Transverse colon (tissue), 4 donors: ENCODE measurements at regions not wholly inside any gene's neighbourhood (a gene's known extent, or its start where the extent isn't known, plus 50 kb on each side); places are given as distances from the start of the nearest gene placed in this dataset.

Experiments used
- DNase-seq: peaks from one replicate; pipeline ENCODE4 v3.0.0-alpha.2; 2019
- H3K27ac ChIP-seq, 4 donors: fragments of 200-600 bp; sonication (generic); 2 replicates each; pipeline ENCODE4 v1.5.1; 2016 to 2018; ENCODE audit warnings: inconsistent platforms in 4 of 4
- H3K27me3 ChIP-seq: fragments of 200-600 bp; sonication (generic); 2 replicates; pipeline ENCODE4 v1.5.1; 2017; ENCODE audit warnings: inconsistent platforms
- H3K36me3 ChIP-seq, 4 donors: fragments of 200-600 bp; sonication (generic); 2 replicates each; pipeline ENCODE4 v1.5.1; 2017 to 2019; ENCODE audit warnings: inconsistent platforms in 4 of 4
- H3K4me1 ChIP-seq, 4 donors: fragments of 200-600 bp; sonication (generic); 2 replicates each; pipeline ENCODE4 v1.5.1; 2017 to 2020; ENCODE audit warnings: inconsistent platforms in 4 of 4
- H3K4me3 ChIP-seq, 4 donors: fragments of 200-600 bp; sonication (generic); 1 replicate in 1 of 4; 2 replicates in 3 of 4; pipeline versions ENCODE4 v1.5.1 to v1.6.1; 2017 to 2019; ENCODE audit warnings: inconsistent platforms in 4 of 4
- H3K9me3 ChIP-seq, 2 donors: fragments of 200-600 bp; sonication (generic); 2 replicates each; pipeline ENCODE4 v1.5.1; 2017 to 2019; ENCODE audit warnings: inconsistent platforms in 2 of 2
- CTCF ChIP-seq, 5 experiments: fragments of 200-600 bp in 3 of 5; fragments of 450-650 bp in 2 of 5; sonication (generic) in 3 of 5; IDR thresholded peaks; 1 replicate in 2 of 5; 2 replicates in 3 of 5; pipeline ENCODE4 v1.5.1; 2016 to 2017; ENCODE audit warnings: antibody characterized with exemption in 5 of 5, inconsistent platforms in 3 of 5, mild to moderate bottlenecking in 2 of 5, moderate library complexity in 1 of 5
- EP300 ChIP-seq: sonication (generic); formaldehyde crosslinking; IDR thresholded peaks from one replicate; pipeline ENCODE4 v1.6.1; 2017; ENCODE audit warnings: antibody characterized with exemption, low read depth
- POLR2A ChIP-seq: fragments of 450-650 bp; IDR thresholded peaks from one replicate; pipeline ENCODE4 v1.6.1; 2016; ENCODE audit warnings: antibody characterized with exemption, mild to moderate bottlenecking, moderate library complexity
- POLR2AphosphoS5 ChIP-seq, 3 donors: sonication (generic); formaldehyde crosslinking; IDR thresholded peaks; one replicate each; pipeline ENCODE4 v1.6.1; 2016; ENCODE audit warnings: antibody characterized with exemption in 3 of 3
- WGBS, 2 donors: methylation state at CpG; one replicate each; pipeline ENCODE4 v1.1.5; 2018; ENCODE audit warnings: low coverage in 1 of 2; 5-methylcytosine and 5-hydroxymethylcytosine counted together
- in situ Hi-C, 4 donors: fragments of 200-750 bp; cut with MboI; loops; one replicate each; pipeline versions ENCODE4 v1.15.0 to v1.15.1; 2017; ENCODE audit warnings: low sequenced_read_pairs in 3 of 4, low pct_ligation_motif_present in 1 of 4, low pct_unique_long_range_greater_than_20kb in 1 of 4
- intact Hi-C: fragments of 100-400 bp; cut with DNase I; formaldehyde crosslinking; loops from one replicate; pipeline ENCODE4 v1.15.1; 2023; ENCODE audit warnings: low total_unique reads

- in situ Hi-C loops = loop anchor here in 1 of 4 donors (10.0 kb wide), 1 partner anchor 116 kb away; the partner anchor contains the start of gene NLRP1
- Histone ChIP-seq H3K4me3 (no peak overlapping the region), H3K36me3 (no peaks in the 10 kb centered on the region), H3K4me1 (no peaks in the 10 kb centered on the region), H3K9me3 (no peaks in the 10 kb centered on the region), H3K27me3 (peaks cover 20% of the 10 kb centered on the region), H3K27ac (no peak overlapping the region)
- DNase-seq = no peak
- WGBS, 2 donors = 73 to 79% methylated on average over 2 of the region's 2 CpGs
- TF ChIP-seq POLR2A = no peak
- no peak for TF ChIP-seq EP300
- TF ChIP-seq POLR2AphosphoS5 (IDR thresholded peaks at IDR 0.05) = no peak
- no peak for TF ChIP-seq CTCF (IDR thresholded peaks at IDR 0.05)
- intact Hi-C loops = loop anchor here (10.0 kb wide), 1 partner anchor 134 kb away; no protein-coding TSS in a partner anchor
These were observed 116.4 kb upstream of the NLRP1 start for GRCh38 chr17:5700745-5701144.

DNA sequence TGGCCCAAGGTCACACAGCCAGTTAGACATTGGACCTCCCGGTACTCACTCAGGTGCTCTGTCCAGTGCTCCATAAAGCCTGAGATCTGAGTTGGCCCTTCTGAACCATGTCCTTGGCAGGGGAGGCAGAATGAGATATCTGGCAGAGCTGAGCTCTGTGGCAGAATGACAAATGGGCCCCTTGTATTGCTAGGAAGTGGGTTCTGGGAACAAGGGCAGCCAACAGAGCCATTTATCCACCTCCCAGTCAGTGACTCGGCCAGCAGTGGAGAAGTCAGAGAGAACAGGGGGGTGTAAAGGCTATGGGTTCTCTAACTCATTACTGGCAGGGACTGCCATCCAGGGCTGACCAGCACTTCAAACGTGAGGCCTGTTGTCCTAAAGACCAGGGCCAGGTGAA, 117.1 kb upstream of the NLRP1 start:
- Histone ChIP-seq H3K27me3 (peaks cover 20% of the 10 kb centered on the region), H3K9me3 (no peaks in the 10 kb centered on the region), H3K4me3 (no peak overlapping the region), H3K36me3 (no peaks in the 10 kb centered on the region), H3K27ac (no peak overlapping the region), H3K4me1 (no peaks in the 10 kb centered on the region)
- in situ Hi-C loops = loop anchor here in 1 of 4 donors (10.0 kb wide), 1 partner anchor 117 kb away; the partner anchor contains the start of gene NLRP1
- TF ChIP-seq EP300 = no peak
- TF ChIP-seq POLR2AphosphoS5 (IDR thresholded peaks at IDR 0.05) = no peak
- TF ChIP-seq CTCF (IDR thresholded peaks at IDR 0.05) = no peak
- no peak for TF ChIP-seq POLR2A
- DNase-seq = no peak
- whole genome bisulfite sequencing, 2 donors = 33 to 65% methylated on average over 1 to 3 of the region's 3 CpGs
- intact Hi-C loops = loop anchor here (10.0 kb wide), 1 partner anchor 133 kb away; no protein-coding TSS in a partner anchor

DNA sequence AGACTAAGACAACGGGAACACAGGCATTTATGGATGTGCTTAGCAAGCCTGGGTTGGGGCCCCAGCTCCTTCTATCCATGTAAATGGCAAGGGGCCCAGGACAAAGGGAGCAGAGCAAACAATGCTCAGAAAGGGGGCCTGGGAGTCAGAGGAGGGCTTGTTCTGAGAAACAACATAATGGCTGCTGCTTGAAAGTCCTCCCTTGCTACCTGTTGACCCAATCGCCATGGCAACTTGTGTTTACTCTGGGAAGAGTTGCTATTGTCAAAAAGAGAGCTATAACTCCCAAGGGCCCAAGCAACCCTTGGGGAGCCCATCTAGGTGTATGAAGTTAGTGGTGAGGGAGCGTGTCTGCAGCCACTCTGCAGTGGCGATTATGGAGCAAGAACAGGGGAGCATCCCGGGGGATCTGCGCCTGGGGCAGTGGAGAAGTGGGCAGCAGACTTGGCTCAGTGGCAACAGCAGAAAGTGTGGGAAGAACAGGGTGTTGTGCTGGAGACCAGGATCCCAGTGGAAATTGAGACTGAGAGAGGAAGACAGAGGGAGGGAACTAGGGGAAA, 118.7 kb upstream of the NLRP1 start:
- Histone ChIP-seq H3K27me3 (peaks cover 20% of the 10 kb centered on the region), H3K36me3 (no peaks in the 10 kb centered on the region), H3K27ac (no peak overlapping the region), H3K4me1 (no peaks in the 10 kb centered on the region), H3K9me3 (no peaks in the 10 kb centered on the region), H3K4me3 (no peak overlapping the region)
- 87% methylated on average over 6 of the region's 6 CpGs; no CpG with 5 or more reads in 1 of the 2 donors for WGBS, 2 donors
- TF ChIP-seq CTCF (IDR thresholded peaks at IDR 0.05) (no peak), EP300 (no peak), POLR2AphosphoS5 (IDR thresholded peaks at IDR 0.05) (no peak), POLR2A (no peak)
- no peak for DNase-seq
- in situ Hi-C loops = loop anchor here in 1 of 4 donors (10.0 kb wide), 1 partner anchor 118 kb away; the partner anchor contains the start of gene NLRP1
- intact Hi-C loops = loop anchor here (10.0 kb wide), 1 partner anchor 132 kb away; no protein-coding TSS in a partner anchor

- TF ChIP-seq EP300 (no peak), POLR2AphosphoS5 (IDR thresholded peaks at IDR 0.05) (no peak)
- intact Hi-C loops (loop anchor here (10.0 kb wide), 1 partner anchor 131 kb away; no protein-coding TSS in a partner anchor), in situ Hi-C loops (loop anchor here in 1 of 4 donors (10.0 kb wide), 1 partner anchor 119 kb away; the partner anchor contains the start of gene NLRP1)
- no peak overlapping the region for H3K27ac ChIP-seq
- H3K27me3 ChIP-seq = peaks cover 20% of the 10 kb centered on the region
- H3K4me3 ChIP-seq = no peak overlapping the region
- H3K9me3 ChIP-seq = no peaks in the 10 kb centered on the region
- no peaks in the 10 kb centered on the region for H3K4me1 ChIP-seq
- no peak for DNase-seq
- no peaks in the 10 kb centered on the region for H3K36me3 ChIP-seq
- 59% methylated on average over 2 of the region's 2 CpGs; no CpG with 5 or more reads in 1 of the 2 donors for WGBS, 2 donors
These were observed 119.4 kb upstream of the NLRP1 start for GRCh38 chr17:5703736-5704135.
